Globus pallidus (tissue), 1 donor: ENCODE measurements at regions not wholly inside any gene's neighbourhood (a gene's known extent, or its start where the extent isn't known, plus 50 kb on each side); places are given as distances from the start of the nearest gene placed in this dataset.
"Not testable (repeated sequence)": the region's sequence is repeated elsewhere in the genome, so short reads cannot be mapped to it uniquely, and the experiment has no call there.

Experiments used
- DNase-seq: peaks from one replicate; pipeline ENCODE4 v3.0.0-alpha.2; 2015; ENCODE audit warnings: low spot score

- DNase-seq: no peak
These were observed 121.2 kb upstream of the HES1 start for GRCh38 chr3:194014756-194015155.

DNA sequence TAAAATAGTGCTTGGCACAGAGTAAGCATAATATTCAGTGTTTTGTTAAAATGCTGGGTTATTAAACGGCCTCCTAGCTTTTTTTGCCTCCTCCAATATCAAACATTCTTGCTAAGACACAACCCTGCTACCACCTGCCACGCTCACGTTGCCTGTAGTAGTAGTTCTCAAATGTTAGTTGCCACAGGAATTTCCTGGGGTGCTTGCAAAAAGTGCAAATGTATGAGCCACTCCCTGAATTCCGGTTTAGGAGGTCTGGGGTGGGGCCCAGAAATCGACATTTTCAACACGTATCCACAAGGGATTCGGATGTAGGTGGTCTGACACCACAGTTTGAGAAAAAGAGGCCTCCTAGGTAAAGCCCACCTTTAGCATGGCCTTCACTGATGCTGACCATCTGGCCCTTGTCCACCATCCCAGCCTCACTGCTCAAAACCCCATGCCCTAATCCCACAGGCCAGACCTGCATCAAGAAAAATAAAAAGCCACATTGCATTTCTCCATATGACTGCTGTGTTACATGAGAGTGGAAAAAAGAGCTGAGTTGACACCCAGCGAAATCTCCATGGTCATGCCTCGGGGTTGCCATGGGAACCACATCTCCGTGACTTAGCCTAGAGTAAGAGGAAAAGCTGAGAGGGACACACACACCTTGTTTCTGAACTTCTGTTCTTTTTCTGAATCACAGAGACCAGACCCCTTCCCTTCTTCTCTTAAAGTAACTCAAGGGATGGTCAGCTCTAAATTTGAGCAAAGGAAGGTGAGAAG lies 116.4 kb upstream of the HES1 start:
- no peak for DNase-seq

DNA sequence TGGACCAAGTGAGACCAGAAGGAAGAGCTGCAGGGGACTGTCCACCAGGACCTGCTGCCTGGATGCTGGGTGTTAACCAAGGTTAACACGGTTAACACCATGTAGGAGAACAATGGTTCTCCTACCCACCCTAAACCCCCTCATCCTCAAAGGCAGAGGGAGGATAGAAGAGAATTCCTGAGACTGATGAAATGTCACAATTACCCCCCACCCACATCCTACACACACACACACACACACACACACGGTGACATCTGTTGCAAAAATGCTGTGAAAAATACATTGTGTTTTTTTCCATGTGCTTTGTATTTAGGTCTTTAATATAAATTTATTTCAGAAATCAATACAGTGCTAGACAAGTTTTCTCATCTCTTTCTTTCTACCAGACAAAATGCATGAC lies 113.9 kb upstream of the HES1 start:
- no peak for DNase-seq

GRCh38 chr3:194022816-194023215 lies 113.1 kb upstream of the HES1 start:
- no peak for DNase-seq

- no peak for DNase-seq
These were observed 112.3 kb upstream of the HES1 start for GRCh38 chr3:194023501-194024280.

DNA sequence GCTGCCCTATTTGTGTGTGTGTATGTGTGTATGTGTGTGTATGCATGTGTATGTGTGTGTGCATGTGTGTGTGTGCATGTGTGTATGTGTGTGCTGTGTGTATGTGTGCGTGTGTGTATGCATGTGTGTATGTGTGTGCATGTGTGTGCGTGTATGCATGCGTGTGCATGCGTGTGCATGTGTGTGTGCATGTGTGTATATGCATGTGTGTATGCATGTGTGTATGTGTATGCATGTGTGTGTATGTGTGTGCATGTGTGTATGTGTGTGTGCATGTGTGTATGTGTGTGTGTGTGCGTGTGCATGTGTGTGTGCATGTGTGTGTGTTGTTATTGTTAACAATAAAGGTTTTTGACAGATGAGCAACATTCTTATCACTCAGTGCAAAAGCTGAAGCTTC lies 110.8 kb upstream of the HES1 start:
- DNase-seq: no peak

GRCh38 chr3:194025951-194026350 lies 110.0 kb upstream of the HES1 start:
- no peak for DNase-seq

DNA sequence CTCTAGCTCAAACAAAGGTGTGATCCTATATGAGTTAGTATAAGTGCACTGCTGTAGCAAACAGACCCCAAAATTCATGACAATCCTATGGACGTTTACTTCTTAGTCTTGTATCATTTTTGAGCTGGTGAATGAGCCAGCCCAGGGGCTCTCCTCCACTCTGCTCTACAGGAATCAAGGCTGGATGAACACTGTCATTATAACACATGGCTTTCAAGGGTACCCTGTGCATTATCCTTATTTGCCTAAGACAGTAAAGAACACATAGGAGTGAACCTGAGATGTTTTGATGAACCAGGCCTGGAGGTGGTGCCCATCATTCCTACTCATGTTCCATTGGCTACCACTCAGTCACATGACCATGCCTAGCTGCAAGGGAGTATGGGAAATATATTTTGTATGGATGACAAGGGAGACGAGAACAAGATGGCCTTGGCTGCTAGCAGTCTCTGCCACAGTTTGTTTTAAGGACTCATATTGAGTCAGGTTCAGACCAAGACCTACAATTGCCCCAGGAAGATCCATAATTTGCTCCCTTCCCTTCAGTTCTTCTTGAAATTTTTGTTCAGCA lies 107.4 kb upstream of the HES1 start:
- DNase-seq: no peak

- DNase-seq: no peak
These were observed 106.1 kb upstream of the HES1 start for GRCh38 chr3:194029846-194030245.

- no peak for DNase-seq
These were observed 105.6 kb upstream of the HES1 start for GRCh38 chr3:194030372-194030771.

- DNase-seq: no peak
These were observed 104.6 kb upstream of the HES1 start for GRCh38 chr3:194031349-194031748.

- DNase-seq: no peak
These were observed 103.9 kb upstream of the HES1 start for GRCh38 chr3:194031867-194032635.

DNA sequence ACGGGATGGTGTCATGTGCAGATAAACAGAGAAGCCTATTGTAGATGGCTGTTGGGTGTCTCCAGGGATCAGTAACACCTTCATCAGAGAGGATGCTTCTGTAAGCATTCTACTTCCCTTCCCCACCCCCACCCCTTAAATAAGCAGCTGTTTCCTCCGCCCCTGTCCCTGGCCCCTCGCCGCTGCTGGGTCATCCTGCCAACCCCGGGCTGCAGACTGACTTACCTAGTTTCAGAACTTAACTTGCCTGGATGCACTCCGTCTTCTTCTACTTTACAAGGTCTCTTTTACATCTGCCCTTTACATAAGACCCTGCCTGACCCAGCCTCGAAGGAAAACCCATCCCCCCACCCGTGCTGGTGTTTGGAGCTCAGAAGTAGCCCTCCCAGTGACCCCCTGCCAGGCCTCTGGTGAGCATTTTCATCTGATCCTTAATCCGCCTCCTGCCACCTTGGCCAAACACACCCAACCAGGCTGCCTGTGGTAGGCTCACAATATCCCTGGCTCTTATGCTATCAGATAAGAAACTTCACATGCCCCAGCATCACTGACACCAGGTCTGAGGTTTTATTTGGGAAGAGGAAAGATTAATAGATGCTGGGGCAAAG lies 103.0 kb upstream of the HES1 start:
- DNase-seq: no peak

DNA sequence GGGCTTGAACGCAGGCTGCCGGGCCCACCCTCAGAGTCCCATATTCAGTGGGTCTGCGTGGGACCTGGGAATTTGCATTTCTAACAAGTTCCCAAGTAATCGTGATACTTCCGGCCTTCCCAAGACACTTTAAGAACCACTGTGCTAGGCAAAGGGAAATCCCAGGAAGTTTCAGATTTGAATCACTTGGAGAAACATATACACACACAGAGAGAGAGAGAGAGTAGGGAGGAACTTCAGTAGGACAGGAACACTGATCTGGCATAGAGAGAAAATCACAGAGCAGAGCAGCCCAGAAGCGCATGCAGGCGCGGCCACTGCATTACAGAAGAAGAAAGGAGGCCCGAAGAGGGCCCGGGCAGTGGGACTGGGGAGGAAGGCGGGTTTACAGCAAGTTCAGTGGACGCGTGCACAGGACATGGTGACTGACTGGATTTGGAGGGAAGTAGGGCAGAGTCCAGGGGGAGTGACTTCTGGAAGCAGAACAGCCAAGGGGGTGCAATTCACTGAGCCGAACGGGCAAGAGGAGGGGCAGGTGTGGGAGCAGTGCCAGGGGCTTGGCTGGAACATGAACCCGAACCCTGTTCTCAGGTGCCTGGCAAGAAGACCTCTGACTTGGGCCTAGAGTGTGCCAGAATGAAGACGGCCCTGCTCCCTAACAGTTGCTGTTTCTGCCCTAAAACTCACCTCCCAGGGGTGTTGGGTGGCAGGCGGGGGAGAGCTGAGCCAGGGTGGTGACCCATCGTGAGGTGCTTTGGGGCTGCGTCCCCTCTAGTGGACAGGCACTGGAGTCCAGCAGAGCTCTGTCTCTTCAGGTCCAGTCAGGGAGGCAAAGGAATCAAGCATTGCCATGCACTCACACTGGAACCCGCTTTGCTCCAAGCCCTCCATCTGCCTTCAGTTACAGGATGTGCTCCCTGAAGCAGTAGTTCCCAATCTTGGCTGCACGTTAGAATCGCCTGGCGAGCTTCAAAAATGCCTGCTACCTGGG lies 101.3 kb upstream of the HES1 start:
- no peak for DNase-seq

DNA sequence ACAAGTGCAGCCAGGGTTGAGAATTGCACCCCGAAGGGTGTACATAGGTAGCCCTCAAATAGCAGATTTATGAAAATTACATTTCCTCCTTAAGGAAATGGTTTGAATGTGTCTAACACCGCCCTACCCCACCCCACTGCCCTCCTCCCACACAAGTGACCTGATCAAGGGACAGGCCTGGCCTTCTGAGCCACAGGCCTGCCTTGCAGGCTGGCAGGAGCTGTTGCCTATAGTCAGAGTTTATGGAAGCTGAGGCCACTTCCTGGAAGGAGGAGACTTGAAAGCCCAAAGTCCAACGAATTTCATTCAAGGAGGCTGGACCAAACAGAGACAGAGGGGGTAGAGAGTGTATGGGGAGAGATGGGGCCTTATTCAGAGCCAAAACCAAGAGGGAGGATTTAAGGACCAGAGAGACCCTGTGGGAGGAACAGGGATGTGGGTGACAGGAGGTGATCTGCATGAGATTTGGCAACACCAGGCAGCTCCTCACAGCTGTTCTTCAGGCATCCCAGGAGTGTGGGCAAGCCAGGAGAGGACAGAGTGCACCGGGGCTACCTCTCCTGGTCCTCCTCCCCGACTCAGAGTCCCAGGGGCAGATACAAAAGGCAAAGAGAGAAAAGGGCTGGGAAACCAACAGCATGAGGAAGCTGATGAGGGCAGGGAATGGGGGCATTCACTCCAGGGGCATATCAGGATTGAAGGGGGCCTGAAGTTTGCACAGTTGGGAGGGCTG lies 100.4 kb upstream of the HES1 start:
- DNase-seq: no peak

- DNase-seq: no peak
These were observed 99.1 kb upstream of the HES1 start for GRCh38 chr3:194036842-194037241.

DNA sequence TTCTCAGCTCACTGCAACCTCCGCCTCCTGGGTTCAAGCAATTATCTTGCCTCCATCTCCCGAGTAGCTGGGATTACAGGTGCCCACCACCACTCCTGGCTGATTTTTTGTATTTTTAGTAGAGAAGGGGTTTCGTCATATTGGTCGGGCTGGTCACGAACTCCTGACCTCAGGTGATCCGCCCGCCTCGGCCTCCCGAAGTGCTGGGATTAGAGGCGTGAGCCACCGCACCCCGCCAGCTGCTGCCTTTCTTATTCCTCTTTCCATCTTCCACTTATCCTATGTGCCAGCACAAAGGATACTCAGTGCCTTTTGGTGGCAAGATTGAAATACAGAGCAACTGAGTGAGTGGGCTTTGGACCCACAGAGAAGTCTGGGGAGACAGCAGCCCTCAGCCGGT lies 97.6 kb upstream of the HES1 start:
- not testable (repeated sequence) for DNase-seq

DNA sequence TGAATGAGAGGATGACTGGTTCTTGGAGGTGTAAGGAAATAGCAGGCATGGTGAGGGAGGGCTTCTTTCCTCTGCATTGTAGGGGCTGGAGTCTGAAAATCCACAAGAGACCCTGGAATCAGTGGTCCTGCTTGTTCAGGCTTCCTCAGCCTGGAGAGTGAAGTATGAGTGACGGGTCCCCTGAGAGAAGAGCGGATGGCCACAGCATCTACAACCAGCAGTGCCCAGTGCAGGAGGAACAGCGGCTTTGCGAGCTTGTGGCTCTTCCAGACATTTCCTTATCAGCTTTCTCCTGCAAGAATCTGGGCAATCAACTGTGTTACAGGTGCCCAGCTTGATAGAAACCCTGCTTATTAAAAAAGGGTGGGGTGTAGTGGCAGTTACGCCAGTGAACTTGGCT lies 97.0 kb upstream of the HES1 start:
- no peak for DNase-seq

DNA sequence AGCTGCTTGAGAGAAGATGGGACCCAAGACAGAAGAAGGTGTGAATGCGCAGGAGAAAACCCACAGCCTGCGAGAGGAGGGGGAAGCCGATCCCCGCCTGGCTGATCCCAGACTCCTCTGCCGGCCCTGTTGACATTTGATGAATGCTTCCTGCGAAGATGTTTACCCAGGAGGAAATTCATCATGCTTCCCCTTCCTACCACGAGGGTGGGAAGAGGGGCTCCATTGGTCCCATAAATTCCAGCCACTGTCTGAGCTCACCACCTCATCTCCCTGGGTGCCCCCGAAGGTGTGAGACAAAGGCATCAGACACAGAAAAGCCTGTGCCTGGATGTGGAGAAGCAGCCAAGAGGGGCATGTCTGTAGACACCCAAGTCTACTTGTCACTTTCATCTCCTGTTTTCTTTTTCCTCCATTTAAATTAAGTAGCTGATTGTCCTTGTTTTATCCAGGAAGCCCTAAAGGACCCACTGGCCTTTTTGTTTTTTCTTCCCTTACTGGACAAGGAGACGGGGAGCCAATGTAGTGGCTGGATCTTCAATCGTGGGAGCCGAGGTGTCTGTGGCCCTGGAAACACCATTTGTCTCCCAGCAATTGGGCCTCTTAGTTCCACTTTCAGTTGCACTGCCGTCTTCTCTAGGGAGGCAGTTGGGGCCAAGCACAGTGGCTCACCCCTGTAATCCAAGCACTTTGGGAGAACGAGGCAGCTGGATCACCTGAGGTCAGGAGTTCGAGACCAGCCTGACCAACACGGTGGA lies 95.3 kb upstream of the HES1 start:
- DNase-seq: no peak
